ENCODE measurements at regions not wholly inside any gene's neighbourhood (a gene's known extent, or its start where the extent isn't known, plus 50 kb on each side); places are given as distances from the start of the nearest gene placed in this dataset.

- Histone ChIP-seq H3K4me3 (ENCODE audit: low read depth, low read length) (no peak overlapping the region), H3K27ac (ENCODE audit: low read depth, low read length) (no peak overlapping the region), H3K9me3 (ENCODE audit: control insufficient read depth, insufficient read depth, low read length) (no peaks in the 10 kb centered on the region), H3K4me1 (ENCODE audit: control insufficient read depth, insufficient read depth, low read length) (no peaks in the 10 kb centered on the region), H3K36me3 (ENCODE audit: control insufficient read depth, insufficient read depth, low read length) (no peaks in the 10 kb centered on the region), H3K27me3 (ENCODE audit: control insufficient read depth, insufficient read depth, low read length) (no peaks in the 10 kb centered on the region)
- no CpG with 5 or more reads among the region's 1 CpG for WGBS (ENCODE audit: insufficient coverage)
- no peak for DNase-seq (ENCODE audit: low read depth in 4 of 6, low spot score in 6 of 6)
These were observed 201.5 kb upstream of the PIRT start for GRCh38 chr17:11039342-11039741.

GRCh38 chr17:11035681-11036080 lies 197.8 kb upstream of the PIRT start:
- Histone ChIP-seq H3K4me3 (ENCODE audit: low read depth, low read length) (no peak overlapping the region), H3K36me3 (ENCODE audit: control insufficient read depth, insufficient read depth, low read length) (no peaks in the 10 kb centered on the region), H3K27ac (ENCODE audit: low read depth, low read length) (no peak overlapping the region), H3K27me3 (ENCODE audit: control insufficient read depth, insufficient read depth, low read length) (no peaks in the 10 kb centered on the region), H3K4me1 (ENCODE audit: control insufficient read depth, insufficient read depth, low read length) (no peaks in the 10 kb centered on the region), H3K9me3 (ENCODE audit: control insufficient read depth, insufficient read depth, low read length) (no peaks in the 10 kb centered on the region)
- no peak for DNase-seq (ENCODE audit: low read depth in 4 of 6, low spot score in 6 of 6)
- WGBS (ENCODE audit: insufficient coverage): 78% methylated on average over 2 of the region's 5 CpGs

GRCh38 chr17:11031787-11032186 lies 193.9 kb upstream of the PIRT start:
- no peak for DNase-seq (ENCODE audit: low read depth in 4 of 6, low spot score in 6 of 6)
- WGBS (ENCODE audit: insufficient coverage): 76% methylated on average over 4 of the region's 4 CpGs

GRCh38 chr17:11029791-11030190 lies 191.9 kb upstream of the PIRT start:
- peak in 2 of 6 donors; percentile 57 to 74 for DNase-seq (ENCODE audit: low read depth in 4 of 6, low spot score in 6 of 6)
- Histone ChIP-seq H3K27me3 (ENCODE audit: control insufficient read depth, insufficient read depth, low read length) (no peaks in the 10 kb centered on the region), H3K4me1 (ENCODE audit: control insufficient read depth, insufficient read depth, low read length) (no peaks in the 10 kb centered on the region), H3K9me3 (ENCODE audit: control insufficient read depth, insufficient read depth, low read length) (no peaks in the 10 kb centered on the region), H3K36me3 (ENCODE audit: control insufficient read depth, insufficient read depth, low read length) (no peaks in the 10 kb centered on the region), H3K4me3 (ENCODE audit: low read depth, low read length) (no peak overlapping the region), H3K27ac (ENCODE audit: low read depth, low read length) (no peak overlapping the region)
- WGBS (ENCODE audit: insufficient coverage): no CpG with 5 or more reads among the region's 3 CpGs

More at GRCh38 chr17:11031787-11032186, 193.9 kb upstream of the PIRT start:
- Histone ChIP-seq H3K36me3 (ENCODE audit: control insufficient read depth, insufficient read depth, low read length) (no peaks in the 10 kb centered on the region), H3K4me1 (ENCODE audit: control insufficient read depth, insufficient read depth, low read length) (no peaks in the 10 kb centered on the region), H3K9me3 (ENCODE audit: control insufficient read depth, insufficient read depth, low read length) (no peaks in the 10 kb centered on the region), H3K27ac (ENCODE audit: low read depth, low read length) (no peak overlapping the region), H3K4me3 (ENCODE audit: low read depth, low read length) (no peak overlapping the region), H3K27me3 (ENCODE audit: control insufficient read depth, insufficient read depth, low read length) (no peaks in the 10 kb centered on the region)

GRCh38 chr17:11028349-11028748 lies 190.5 kb upstream of the PIRT start:
- H3K36me3 ChIP-seq (ENCODE audit: control insufficient read depth, insufficient read depth, low read length): no peaks in the 10 kb centered on the region
- no peaks in the 10 kb centered on the region for H3K27me3 ChIP-seq (ENCODE audit: control insufficient read depth, insufficient read depth, low read length)
- H3K9me3 ChIP-seq (ENCODE audit: control insufficient read depth, insufficient read depth, low read length): no peaks in the 10 kb centered on the region
- no peaks in the 10 kb centered on the region for H3K4me1 ChIP-seq (ENCODE audit: control insufficient read depth, insufficient read depth, low read length)
- DNase-seq (ENCODE audit: low read depth in 4 of 6, low spot score in 6 of 6): no peak
- H3K4me3 ChIP-seq (ENCODE audit: low read depth, low read length): no peak overlapping the region
- 83% methylated on average over 1 of the region's 3 CpGs for WGBS (ENCODE audit: insufficient coverage)
- no peak overlapping the region for H3K27ac ChIP-seq (ENCODE audit: low read depth, low read length)

GRCh38 chr17:11026903-11027302 lies 189.0 kb upstream of the PIRT start:
- Histone ChIP-seq H3K9me3 (ENCODE audit: control insufficient read depth, insufficient read depth, low read length) (no peaks in the 10 kb centered on the region), H3K27ac (ENCODE audit: low read depth, low read length) (no peak overlapping the region), H3K27me3 (ENCODE audit: control insufficient read depth, insufficient read depth, low read length) (no peaks in the 10 kb centered on the region), H3K36me3 (ENCODE audit: control insufficient read depth, insufficient read depth, low read length) (no peaks in the 10 kb centered on the region), H3K4me3 (ENCODE audit: low read depth, low read length) (no peak overlapping the region), H3K4me1 (ENCODE audit: control insufficient read depth, insufficient read depth, low read length) (no peaks in the 10 kb centered on the region)
- WGBS (ENCODE audit: insufficient coverage): 100% methylated on average over 2 of the region's 2 CpGs
- DNase-seq (ENCODE audit: low read depth in 4 of 6, low spot score in 6 of 6): no peak

- Histone ChIP-seq H3K4me1 (ENCODE audit: control insufficient read depth, insufficient read depth, low read length) (no peaks in the 10 kb centered on the region), H3K4me3 (ENCODE audit: low read depth, low read length) (no peak overlapping the region), H3K27ac (ENCODE audit: low read depth, low read length) (no peak overlapping the region), H3K9me3 (ENCODE audit: control insufficient read depth, insufficient read depth, low read length) (no peaks in the 10 kb centered on the region), H3K36me3 (ENCODE audit: control insufficient read depth, insufficient read depth, low read length) (no peaks in the 10 kb centered on the region), H3K27me3 (ENCODE audit: control insufficient read depth, insufficient read depth, low read length) (no peaks in the 10 kb centered on the region)
- 77% methylated on average over 3 of the region's 5 CpGs for WGBS (ENCODE audit: insufficient coverage)
- DNase-seq (ENCODE audit: low read depth in 4 of 6, low spot score in 6 of 6): no peak
These were observed 186.0 kb upstream of the PIRT start for GRCh38 chr17:11023639-11024479.

GRCh38 chr17:11006530-11006929 lies 168.6 kb upstream of the PIRT start:
- 82% methylated on average over 5 of the region's 5 CpGs for WGBS (ENCODE audit: insufficient coverage)
- no peaks in the 10 kb centered on the region for H3K9me3 ChIP-seq (ENCODE audit: control insufficient read depth, insufficient read depth, low read length)
- H3K27me3 ChIP-seq (ENCODE audit: control insufficient read depth, insufficient read depth, low read length): no peaks in the 10 kb centered on the region
- no peak for DNase-seq (ENCODE audit: low read depth in 4 of 6, low spot score in 6 of 6)
- no peaks in the 10 kb centered on the region for H3K36me3 ChIP-seq (ENCODE audit: control insufficient read depth, insufficient read depth, low read length)
- H3K4me1 ChIP-seq (ENCODE audit: control insufficient read depth, insufficient read depth, low read length): peaks cover 4% of the 10 kb centered on the region
- no peak overlapping the region for H3K4me3 ChIP-seq (ENCODE audit: low read depth, low read length)
- H3K27ac ChIP-seq (ENCODE audit: low read depth, low read length): no peak overlapping the region

- Histone ChIP-seq H3K27me3 (ENCODE audit: control insufficient read depth, insufficient read depth, low read length) (no peaks in the 10 kb centered on the region), H3K27ac (ENCODE audit: low read depth, low read length) (no peak overlapping the region), H3K36me3 (ENCODE audit: control insufficient read depth, insufficient read depth, low read length) (no peaks in the 10 kb centered on the region), H3K4me3 (ENCODE audit: low read depth, low read length) (no peak overlapping the region), H3K9me3 (ENCODE audit: control insufficient read depth, insufficient read depth, low read length) (no peaks in the 10 kb centered on the region), H3K4me1 (ENCODE audit: control insufficient read depth, insufficient read depth, low read length) (peaks cover 4% of the 10 kb centered on the region)
- 78% methylated on average over 4 of the region's 8 CpGs for WGBS (ENCODE audit: insufficient coverage)
- no peak for DNase-seq (ENCODE audit: low read depth in 4 of 6, low spot score in 6 of 6)
These were observed 168.1 kb upstream of the PIRT start for GRCh38 chr17:11005940-11006339.

- no peak overlapping the region for H3K4me3 ChIP-seq (ENCODE audit: low read depth, low read length)
- WGBS (ENCODE audit: insufficient coverage): 40% methylated on average over 1 of the region's 2 CpGs
- H3K27ac ChIP-seq (ENCODE audit: low read depth, low read length): no peak overlapping the region
- no peaks in the 10 kb centered on the region for H3K27me3 ChIP-seq (ENCODE audit: control insufficient read depth, insufficient read depth, low read length)
- peaks cover 4% of the 10 kb centered on the region for H3K4me1 ChIP-seq (ENCODE audit: control insufficient read depth, insufficient read depth, low read length)
- H3K9me3 ChIP-seq (ENCODE audit: control insufficient read depth, insufficient read depth, low read length): no peaks in the 10 kb centered on the region
- DNase-seq (ENCODE audit: low read depth in 4 of 6, low spot score in 6 of 6): peak in 1 of 6 donors; percentile 8
- no peaks in the 10 kb centered on the region for H3K36me3 ChIP-seq (ENCODE audit: control insufficient read depth, insufficient read depth, low read length)
These were observed 164.5 kb upstream of the PIRT start for GRCh38 chr17:11002417-11002816.
